ENCODE measurements at regions not wholly inside any gene's neighbourhood (a gene's known extent, or its start where the extent isn't known, plus 50 kb on each side); places are given as distances from the start of the nearest gene placed in this dataset.

- Histone ChIP-seq H3K4me3 (ENCODE audit: low read depth in 1 of 2, low read length in 2 of 2) (no peak overlapping the region), H3K9ac (ENCODE audit: low read depth, low read length) (no peak overlapping the region), H2AFZ (ENCODE audit: low read depth, low read length) (no peak overlapping the region), H3K4me1 (ENCODE audit: insufficient read depth, low read length) (no peaks in the 10 kb centered on the region), H3K27ac (ENCODE audit: low read length) (no peak overlapping the region), H4K20me1 (ENCODE audit: insufficient read depth, low read length) (no peaks in the 10 kb centered on the region), H3K4me2 (ENCODE audit: insufficient read depth, low read length) (no peak overlapping the region), H3K79me2 (ENCODE audit: insufficient read depth, low read length) (no peaks in the 10 kb centered on the region), H3K27me3 (ENCODE audit: insufficient read depth, low read length, poor library complexity) (no peaks in the 10 kb centered on the region), H3K36me3 (ENCODE audit: insufficient read depth, low read length) (no peaks in the 10 kb centered on the region), H3K9me3 (ENCODE audit: insufficient read depth, low read length, severe bottlenecking) (peaks cover 11% of the 10 kb centered on the region)
- DNase-seq (peak; percentile 56), ATAC-seq (ENCODE audit: insufficient read depth, low read depth) (peak; percentile 60; the same call in 1 of the 3 replicates)
- peak; percentile 77 for TF ChIP-seq CTCF (IDR thresholded peaks at IDR 0.05; ENCODE audit: borderline replicate concordance, extremely low read depth, low read length, poor library complexity, severe bottlenecking)
- no peak for TF ChIP-seq EZH2 (IDR thresholded peaks at IDR 0.05; ENCODE audit: borderline replicate concordance, low read depth, low read length, severe bottlenecking)
Measured at GRCh38 chr16:87076950-87077749, 240.0 kb downstream of the C16orf95 start.

GRCh38 chr16:87077750-87078127 lies 239.5 kb downstream of the C16orf95 start:
- no peak overlapping the region for H3K9ac ChIP-seq (ENCODE audit: low read depth, low read length)
- H3K4me3 ChIP-seq (ENCODE audit: low read depth in 1 of 2, low read length in 2 of 2) = no peak overlapping the region
- H3K36me3 ChIP-seq (ENCODE audit: insufficient read depth, low read length) = no peaks in the 10 kb centered on the region
- H3K79me2 ChIP-seq (ENCODE audit: insufficient read depth, low read length) = no peaks in the 10 kb centered on the region
- TF ChIP-seq EZH2 (IDR thresholded peaks at IDR 0.05; ENCODE audit: borderline replicate concordance, low read depth, low read length, severe bottlenecking) (no peak), CTCF (IDR thresholded peaks at IDR 0.05; ENCODE audit: borderline replicate concordance, extremely low read depth, low read length, poor library complexity, severe bottlenecking) (no peak)
- no peaks in the 10 kb centered on the region for H3K4me1 ChIP-seq (ENCODE audit: insufficient read depth, low read length)
- ATAC-seq (ENCODE audit: insufficient read depth, low read depth) = no peak
- no peak overlapping the region for H3K4me2 ChIP-seq (ENCODE audit: insufficient read depth, low read length)
- H3K27me3 ChIP-seq (ENCODE audit: insufficient read depth, low read length, poor library complexity) = no peaks in the 10 kb centered on the region
- no peak for DNase-seq
- peaks cover 11% of the 10 kb centered on the region for H3K9me3 ChIP-seq (ENCODE audit: insufficient read depth, low read length, severe bottlenecking)
- H2AFZ ChIP-seq (ENCODE audit: low read depth, low read length) = no peak overlapping the region
- H3K27ac ChIP-seq (ENCODE audit: low read length) = no peak overlapping the region
- no peaks in the 10 kb centered on the region for H4K20me1 ChIP-seq (ENCODE audit: insufficient read depth, low read length)

- Histone ChIP-seq H2AFZ (ENCODE audit: low read depth, low read length) (no peak overlapping the region), H3K9me3 (ENCODE audit: insufficient read depth, low read length, severe bottlenecking) (peaks cover 13% of the 10 kb centered on the region), H4K20me1 (ENCODE audit: insufficient read depth, low read length) (no peaks in the 10 kb centered on the region), H3K4me1 (ENCODE audit: insufficient read depth, low read length) (no peaks in the 10 kb centered on the region), H3K79me2 (ENCODE audit: insufficient read depth, low read length) (no peaks in the 10 kb centered on the region), H3K27me3 (ENCODE audit: insufficient read depth, low read length, poor library complexity) (no peaks in the 10 kb centered on the region), H3K36me3 (ENCODE audit: insufficient read depth, low read length) (no peaks in the 10 kb centered on the region), H3K9ac (ENCODE audit: low read depth, low read length) (no peak overlapping the region), H3K4me3 (ENCODE audit: low read depth in 1 of 2, low read length in 2 of 2) (no peak overlapping the region), H3K27ac (ENCODE audit: low read length) (no peak overlapping the region), H3K4me2 (ENCODE audit: insufficient read depth, low read length) (no peak overlapping the region)
- no peak for TF ChIP-seq CTCF (IDR thresholded peaks at IDR 0.05; ENCODE audit: borderline replicate concordance, extremely low read depth, low read length, poor library complexity, severe bottlenecking)
- no peak for DNase-seq
- no peak for ATAC-seq (ENCODE audit: insufficient read depth, low read depth)
Measured at GRCh38 chr16:87080571-87081167, 236.5 kb downstream of the C16orf95 start.
